ENCODE measurements at regions not wholly inside any gene's neighbourhood (a gene's known extent, or its start where the extent isn't known, plus 50 kb on each side); places are given as distances from the start of the nearest gene placed in this dataset.
"Not testable (repeated sequence)": the region's sequence is repeated elsewhere in the genome, so short reads cannot be mapped to it uniquely, and the experiment has no call there.

DNA sequence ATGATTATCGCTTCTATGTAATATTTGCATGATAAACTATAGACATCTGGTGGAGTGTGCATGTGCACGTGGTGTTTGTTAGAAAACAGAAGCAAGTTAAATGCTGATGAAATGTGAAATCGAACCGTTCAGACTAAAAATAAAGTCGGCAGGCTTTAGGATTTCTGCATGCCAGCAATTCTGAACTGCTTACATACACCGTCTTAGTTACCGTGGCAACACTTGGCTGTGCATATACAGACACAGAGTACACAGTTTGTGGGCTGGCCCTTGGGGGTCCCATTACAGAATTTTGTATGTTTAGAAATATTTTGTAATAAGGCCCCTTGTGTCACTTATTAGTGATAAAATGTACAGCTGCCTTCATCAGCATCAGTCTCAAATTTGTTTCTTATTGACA is 605.5 kb downstream of the RBFOX1 start:
- no peak for DNase-seq

DNA sequence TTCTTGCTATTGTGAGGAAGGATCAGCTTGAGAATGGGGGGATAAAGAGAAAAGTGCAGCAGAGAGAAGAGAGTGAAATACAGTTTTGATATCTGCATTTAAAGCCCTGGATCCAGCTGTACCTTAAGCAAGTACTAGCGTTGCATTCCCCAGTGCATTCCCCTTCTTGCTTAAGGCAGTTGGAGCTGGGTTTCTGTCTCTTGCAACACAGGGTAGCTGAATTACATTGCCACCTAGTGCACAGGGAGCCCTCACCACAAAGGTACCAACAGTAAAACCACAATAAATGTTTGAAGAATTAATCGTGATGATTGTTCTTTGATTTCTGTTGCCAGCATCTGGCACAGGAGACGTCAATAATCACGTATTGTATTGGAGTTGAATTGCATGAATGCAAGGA is 588.7 kb downstream of the RBFOX1 start:
- DNase-seq: peak; percentile 7

DNA sequence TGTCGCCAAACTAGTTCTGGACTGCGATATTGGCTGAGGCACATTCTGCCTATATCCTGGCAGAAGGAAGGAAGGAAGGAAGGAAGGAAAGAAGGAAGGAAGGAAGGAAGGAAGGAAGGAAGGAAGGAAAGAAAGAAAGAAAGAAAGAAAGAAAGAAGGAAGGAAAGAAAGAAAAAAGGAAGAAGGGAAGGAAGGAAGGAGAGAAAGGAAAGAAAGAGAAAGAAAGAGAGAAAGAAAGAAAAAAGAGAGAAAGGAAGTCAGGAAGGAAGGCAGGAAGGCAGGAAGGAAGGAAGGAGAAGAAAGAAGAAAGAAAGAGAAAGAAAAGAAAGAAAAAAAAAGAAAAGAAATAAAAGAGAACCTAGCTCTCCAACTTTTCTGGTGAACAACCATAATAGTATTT is 587.1 kb downstream of the RBFOX1 start:
- DNase-seq: no peak

DNA sequence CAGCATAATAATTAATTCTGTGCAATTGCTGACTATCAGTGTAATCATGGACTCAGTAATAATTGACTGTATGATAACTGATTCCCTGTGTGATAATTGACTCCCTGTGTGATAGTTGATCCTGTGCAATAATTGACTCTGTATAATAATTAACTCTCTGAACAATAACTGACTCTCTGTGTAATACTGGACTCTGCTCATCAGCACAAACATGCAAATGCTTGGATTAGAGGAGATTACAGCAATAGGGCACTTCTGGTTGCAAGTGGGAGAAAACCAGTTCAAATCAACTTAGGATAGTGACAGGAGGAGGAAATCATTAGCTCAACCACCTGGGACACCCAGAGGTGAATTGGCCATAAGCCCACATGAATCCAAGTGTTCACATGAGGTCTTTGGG is 582.1 kb downstream of the RBFOX1 start:
- peak; percentile 6 for DNase-seq

DNA sequence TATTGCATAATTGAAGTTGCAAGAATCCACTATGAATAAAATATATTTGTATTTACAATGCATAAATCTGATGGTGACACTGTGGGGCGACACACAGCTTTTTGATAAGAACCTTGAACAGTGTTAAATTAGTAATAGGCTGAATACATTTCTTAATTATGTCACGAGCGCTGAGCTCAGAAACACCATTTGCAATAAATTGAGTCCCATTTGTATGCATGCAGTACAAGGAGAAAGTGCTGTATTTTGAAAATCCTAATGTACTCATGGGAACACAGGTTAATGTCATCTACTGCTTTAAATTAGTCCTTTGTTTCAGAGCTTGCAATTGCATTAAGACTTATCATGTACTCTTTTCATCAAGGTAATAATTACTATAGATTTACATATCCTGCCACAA is 579.5 kb downstream of the RBFOX1 start:
- DNase-seq: no peak

DNA sequence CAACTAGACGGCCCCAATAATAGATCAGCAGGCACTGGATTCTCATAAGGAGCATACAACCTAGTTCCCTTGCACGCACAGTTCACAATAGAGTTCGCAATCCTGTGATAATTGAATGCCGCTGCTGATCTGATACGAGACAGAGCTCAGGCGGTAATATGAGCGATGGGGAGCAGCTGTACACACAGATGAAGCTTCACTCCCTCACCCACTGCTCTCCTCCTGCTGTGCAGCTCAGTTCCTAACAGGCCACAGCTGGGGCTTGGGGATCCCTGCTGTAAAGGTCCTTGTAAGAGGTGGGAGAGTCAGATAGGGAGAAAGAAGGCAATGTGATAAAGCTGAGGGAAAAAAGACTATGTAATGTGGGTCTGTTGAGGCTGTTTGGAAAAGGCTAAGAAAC is 577.5 kb downstream of the RBFOX1 start:
- DNase-seq: peak; percentile 80

DNA sequence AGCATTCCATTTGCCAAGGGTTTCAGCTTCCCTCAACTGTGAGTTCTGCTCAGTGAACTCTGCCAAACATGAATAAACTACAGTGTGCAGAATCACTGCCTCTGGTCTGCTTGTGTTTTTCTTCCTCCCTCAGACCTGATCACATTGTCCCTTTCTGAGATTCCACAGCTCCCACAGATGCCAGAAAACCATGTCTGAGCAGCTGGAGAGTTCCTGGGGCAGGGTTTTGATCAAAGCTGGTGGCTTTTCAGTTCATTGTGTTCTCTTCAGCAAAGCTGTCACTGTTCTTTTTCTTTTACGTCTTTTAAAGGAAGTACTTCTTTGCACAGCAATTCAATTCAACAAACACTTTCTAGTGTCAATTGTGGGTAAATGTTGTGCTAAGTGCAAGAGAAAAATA is 555.8 kb downstream of the RBFOX1 start:
- DNase-seq: no peak

DNA sequence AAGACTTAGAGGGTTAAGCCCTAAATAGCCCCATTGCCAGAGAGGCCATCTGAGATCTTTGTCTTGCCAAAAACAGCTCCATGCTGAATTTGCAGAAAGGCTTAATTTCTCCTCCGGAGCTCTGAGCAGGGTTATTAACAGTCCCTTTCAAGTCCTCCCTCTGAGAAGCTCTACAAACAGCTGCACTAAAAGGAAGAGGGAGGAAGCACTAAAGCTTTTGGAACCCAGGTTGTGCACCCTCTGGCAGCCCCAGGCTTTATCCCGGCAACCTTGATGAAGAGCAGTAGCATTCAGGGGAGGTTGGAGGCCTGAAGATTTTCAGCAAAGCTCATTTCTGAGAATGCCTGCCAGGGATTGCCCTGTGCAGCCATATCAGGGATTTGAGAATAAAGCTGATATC is 554.7 kb downstream of the RBFOX1 start:
- DNase-seq: no peak

DNA sequence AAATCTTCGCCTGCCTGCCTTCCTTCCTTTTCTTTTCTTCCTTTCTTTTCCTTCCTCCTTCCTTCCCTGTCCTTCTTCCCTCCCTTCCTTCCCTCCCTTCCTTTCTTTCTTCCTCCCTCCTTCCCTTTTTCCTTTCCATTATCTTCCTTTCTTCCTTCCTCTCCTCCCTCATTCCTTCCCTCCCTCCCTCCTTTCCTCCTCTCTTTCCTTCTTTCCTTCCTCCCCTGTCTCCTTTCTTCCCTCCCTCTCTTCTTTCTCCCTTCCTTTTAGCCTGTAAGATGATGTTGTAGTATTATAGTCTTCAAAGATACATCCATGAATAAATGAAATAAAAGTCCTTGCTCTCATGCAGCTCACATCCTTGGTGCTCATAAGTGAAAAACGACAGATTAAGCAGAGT is 539.3 kb downstream of the RBFOX1 start:
- DNase-seq: no peak

DNA sequence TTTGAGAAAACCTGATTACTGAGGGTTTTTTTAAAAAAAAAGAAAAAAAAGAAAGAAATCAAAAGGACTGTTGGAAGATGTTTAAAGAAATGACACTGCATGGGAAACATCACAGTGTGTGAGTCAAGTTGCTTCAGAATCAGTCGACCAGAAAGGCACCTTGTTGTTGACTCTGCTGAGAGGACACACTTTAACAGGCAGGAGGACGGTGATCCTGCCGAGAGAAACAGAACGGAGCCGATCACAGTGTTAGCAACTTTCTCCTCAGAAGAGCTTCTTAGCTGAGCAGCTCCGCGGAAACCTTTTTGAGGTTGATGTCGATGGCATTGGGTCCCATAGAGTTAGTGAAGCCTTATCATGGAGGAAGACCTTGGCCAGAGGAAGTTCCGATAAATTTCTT is 538.7 kb downstream of the RBFOX1 start:
- no peak for DNase-seq

DNA sequence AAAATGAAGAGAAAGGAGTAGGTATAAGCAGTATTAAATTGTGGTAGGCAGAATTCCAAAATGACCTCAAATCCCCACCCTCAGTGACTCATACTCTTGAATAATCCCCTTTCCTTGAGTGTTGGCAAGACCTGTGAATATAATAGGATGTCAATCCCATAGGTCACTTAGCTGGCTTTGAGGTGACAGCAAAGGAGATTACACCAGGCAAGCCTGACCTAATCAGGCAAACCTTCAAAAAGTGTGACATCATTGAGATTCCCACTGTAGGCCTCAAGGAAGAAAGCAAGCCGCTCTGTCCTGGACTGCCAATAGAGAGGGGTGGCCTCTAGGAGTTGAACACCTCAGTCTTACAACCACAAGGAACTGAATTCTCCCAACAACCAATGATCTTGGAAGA is 535.2 kb downstream of the RBFOX1 start:
- DNase-seq: no peak

DNA sequence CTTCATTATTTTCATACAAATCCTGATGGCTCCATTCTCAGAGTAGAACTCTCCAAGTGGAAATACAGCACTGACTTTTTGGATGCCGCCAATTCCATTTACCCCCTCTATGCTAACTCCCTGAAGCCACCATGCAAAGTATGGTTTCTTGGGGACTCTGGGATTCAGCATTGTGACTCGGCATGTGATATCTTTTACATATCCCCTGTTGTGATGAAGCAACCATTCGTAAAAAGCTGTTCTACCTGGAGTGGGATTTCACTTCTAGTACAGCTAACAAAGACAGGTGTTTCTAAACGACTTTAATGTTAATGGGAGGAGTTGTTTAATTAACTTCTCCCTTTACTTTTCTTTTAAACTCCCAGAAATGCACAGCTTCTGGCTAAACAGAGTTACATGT is 533.5 kb downstream of the RBFOX1 start:
- DNase-seq: no peak

DNA sequence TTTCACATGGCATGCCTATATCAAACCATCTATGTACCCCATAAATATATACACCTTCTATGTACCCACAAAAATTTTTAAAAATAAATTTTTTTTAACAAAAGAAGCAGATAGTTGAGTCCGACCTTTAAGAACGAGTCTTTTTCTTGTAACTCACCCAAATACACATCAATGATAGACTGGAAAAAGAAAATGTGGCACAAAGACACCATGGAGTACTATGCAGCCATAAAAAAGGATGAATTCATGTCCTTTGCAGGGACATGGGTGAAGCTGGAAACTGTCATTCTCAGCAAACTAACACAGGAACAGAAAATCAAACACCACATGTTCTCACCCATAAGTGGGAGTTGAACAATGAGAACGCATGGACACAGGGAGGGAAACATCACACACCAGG is 532.7 kb downstream of the RBFOX1 start:
- not testable (repeated sequence) for DNase-seq

DNA sequence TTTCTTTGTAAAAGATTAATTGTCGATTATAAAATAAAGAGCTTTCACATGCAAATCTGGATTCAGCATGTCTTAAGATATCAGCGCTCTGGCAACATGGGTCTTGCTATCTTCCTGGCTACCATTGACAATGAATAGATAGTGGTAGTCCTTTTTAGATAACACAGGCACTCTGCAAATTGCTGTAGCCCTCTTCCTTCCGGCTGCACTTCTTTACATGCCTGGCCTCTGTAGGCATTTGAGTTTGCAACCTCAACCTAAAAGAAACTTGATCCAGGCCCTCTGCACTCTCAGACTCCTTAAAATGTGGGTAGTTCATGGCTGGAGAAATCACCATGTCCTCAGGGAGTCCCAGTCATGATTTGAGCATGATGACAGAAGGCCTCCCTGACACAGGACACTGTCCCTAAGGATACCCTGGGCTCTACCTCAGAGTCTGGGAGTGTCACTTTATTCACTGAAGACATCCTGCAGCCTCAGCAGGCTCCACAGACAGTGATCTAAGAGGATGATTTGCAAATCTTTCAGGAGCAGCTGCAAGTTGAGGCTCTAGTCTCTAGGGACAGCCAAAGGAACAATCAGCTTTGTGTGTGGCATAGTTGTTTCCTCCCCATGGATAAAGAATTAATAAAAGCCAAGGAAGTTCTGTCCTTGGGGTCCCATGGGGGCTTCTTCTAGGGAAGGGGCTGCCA is 529.4 kb downstream of the RBFOX1 start:
- no peak for DNase-seq

DNA sequence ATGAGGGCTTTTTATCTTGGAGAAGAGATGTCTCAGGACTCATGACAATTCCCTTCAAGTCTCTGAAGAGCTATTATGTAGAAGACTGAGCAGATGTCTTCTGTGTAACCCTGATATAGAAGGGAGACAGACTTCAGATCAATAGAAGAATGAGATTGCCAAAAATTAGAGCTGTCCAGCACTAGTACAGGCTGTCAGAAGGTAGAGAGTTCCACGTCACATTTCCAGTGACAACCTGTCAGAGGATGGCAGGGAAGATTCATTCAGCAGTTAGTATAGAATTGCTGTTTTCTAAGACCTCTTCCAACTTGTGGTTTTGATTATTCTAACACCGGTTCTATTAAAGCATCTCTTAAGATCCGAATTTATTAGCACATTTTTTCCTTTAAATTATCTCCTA is 520.6 kb downstream of the RBFOX1 start:
- no peak for DNase-seq

DNA sequence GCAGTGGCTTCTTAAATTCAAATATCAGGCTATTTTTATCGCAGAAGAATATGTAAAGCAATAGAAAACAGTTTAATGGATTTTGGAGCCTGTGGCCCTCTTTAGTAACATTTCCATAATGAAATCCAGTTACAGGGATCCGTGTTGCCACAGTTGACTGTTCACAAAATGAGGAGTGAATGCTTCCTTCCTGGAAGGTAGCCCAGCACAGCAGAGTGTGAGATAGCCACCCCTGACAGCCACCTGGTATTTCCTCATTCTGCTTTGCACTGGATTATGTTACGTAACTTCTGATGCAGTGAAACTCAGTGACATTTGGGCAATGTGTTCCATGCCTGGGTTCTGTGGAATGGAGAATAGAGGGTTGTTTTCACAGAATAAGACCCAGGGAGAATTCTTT is 517.2 kb downstream of the RBFOX1 start:
- DNase-seq: no peak

DNA sequence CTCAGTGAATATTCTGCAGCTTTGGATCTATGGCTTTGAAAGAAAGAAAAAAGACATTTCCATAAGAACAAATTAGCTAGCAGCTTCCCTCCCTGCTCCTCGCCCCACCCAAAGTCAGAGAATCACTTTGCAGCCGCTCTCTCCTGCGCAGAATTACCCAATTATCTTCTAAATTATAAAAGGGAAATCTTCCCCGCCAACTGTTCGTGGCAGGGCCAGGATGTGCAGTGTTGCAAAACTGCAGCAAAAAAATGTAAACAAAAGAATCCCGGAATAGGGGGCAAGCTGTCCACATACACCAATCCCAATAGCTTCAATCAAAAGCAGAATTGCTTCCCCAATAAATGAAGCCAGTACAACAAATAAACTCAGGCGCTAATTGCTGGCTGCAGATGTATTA is 510.6 kb downstream of the RBFOX1 start:
- DNase-seq: peak; percentile 35

DNA sequence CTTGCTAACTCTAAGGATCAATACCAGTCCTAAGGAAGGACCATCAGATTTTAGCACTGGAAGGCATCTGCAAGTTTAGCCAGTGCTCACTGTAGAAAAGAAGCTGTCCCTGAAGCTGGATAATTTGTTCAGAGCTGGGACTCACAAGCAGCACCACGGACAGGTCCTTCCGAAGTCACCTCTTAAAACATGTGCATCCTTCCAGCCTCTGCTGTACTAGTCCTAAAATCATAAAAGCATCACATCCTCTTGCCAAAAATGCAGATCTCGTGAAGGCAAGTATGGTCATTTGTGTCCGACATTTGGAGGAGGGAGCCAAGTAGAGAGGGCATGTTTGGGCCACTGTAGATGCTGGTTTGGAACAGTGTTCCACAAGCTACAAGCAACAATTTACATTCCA is 506.9 kb downstream of the RBFOX1 start:
- no peak for DNase-seq

DNA sequence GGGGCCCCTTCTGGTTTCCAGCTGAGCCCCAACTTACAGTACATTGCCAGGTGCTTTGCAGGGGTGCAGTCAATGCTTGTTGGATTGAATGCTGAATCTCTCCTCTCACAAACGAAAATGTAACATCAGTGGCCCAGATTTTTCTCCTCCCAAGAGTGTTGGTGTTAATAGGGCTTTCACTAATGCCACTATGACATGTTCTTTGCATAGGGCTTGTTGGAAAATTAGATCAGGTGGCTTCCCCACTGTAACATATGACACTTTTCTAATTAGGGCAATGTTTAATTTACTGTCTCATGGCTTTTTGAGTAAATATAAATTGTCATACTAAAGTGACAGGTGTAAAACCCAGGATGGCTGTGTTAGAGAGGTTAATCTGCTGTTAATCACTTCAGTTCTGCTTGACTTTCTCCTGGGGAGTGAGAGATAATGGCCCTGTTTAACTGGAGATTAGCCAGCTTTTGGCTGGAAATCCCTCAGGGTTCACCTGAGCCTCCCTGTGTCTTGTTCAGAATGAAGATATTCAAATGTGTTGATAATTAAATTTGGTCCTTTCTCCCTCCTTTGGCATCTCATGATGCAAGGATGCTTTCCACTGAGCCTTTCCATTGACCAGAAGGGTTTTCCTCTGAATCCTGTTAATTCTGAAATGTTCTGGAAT is 502.3 kb downstream of the RBFOX1 start:
- peak; percentile 70 for DNase-seq

DNA sequence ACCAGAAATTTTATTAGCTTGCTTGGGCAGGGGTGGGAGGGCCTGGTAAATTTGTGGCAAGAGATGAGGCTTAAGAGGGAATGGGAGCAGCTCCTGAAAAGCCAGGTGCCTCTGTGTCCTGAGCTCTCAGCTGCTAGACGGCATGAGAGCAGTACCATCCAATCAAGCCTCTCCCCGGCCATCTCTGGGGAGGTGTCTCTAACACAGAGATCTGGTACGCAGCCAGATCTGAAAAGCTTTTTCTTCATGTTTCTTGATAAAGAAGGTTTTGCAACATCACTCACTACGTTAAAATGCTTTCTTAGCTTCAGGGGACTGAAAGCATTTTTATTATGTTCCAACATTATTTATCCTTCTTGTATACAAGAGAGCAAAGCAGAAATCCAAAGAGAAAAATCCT is 488.2 kb downstream of the RBFOX1 start:
- DNase-seq: no peak

DNA sequence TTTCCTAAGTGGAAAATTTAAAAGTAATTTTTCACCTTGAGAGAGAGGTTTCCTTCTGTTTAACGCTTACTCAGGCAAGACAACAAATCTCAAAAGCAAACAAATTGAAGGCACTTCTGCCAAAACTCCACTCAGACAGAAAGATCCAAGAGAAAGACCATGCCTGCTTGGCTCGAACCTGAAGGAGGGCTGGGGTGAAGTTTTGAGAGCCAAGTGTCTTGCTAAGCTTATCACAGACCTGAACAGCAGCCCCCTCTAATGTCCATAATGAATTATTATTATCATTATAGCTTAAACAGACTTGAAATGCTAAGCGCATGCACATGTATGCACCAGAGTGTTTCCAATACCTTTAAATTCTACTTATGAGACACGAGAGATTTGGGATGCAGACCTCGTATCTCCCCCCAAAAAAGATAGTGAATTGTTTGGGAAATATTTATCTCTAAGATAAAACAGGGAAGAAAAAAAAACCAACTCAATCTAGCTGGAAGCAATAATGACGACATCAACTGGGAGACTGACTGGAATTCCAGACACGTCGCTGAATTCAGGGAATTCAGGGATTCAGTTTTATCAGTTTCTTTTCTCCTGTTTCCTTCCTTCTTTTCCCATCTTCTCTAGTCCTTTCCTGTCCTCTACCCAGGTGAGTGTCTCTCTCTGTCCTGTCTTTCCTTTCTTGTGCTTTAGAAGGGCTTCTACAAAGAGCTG is 473.2 kb downstream of the RBFOX1 start:
- no peak for DNase-seq

DNA sequence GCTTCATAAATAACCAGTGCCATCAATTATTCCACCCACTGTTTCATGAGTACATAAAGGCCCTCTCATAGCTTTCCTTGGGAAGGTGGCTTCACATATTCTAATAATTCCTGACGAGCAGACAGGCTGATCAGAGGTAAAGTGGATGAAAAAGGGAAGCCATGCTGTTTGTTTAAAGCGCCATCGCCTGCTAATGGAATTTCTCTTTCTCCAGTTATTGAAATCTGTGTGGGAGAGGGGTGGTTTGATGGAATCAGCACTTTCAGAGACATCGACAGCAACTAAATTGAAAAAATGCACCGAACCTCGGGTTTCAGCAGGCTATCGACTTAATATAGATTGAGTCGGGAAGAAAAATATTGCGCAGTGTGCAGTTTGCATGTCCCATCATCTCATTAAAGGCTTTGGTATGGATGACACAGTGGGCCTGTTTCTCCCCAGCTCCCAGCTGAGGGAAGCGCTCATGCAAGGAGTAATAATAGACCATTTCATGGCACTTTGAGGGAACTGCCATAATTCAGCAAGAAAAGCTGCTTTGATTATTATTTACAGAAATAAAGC is 472.1 kb downstream of the RBFOX1 start:
- DNase-seq: no peak

DNA sequence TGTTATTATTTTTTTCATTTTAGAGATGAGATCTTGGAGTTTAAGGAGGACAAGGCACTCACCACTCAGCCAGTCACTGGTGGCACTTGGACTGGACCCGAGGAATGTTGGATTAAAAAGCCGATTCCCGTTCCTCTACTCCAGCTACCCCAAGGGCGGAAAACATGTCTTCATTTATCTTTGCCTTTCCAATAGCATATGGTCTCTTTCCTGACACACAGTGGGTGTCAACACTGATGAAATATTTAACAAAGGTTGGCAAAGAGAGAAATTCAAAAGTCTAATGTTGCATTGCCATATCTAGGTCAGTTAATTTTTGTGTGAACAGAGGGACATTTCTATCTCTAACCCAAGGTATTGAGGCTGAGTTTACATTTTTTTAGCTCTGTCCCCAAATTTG is 459.7 kb downstream of the RBFOX1 start:
- no peak for DNase-seq

DNA sequence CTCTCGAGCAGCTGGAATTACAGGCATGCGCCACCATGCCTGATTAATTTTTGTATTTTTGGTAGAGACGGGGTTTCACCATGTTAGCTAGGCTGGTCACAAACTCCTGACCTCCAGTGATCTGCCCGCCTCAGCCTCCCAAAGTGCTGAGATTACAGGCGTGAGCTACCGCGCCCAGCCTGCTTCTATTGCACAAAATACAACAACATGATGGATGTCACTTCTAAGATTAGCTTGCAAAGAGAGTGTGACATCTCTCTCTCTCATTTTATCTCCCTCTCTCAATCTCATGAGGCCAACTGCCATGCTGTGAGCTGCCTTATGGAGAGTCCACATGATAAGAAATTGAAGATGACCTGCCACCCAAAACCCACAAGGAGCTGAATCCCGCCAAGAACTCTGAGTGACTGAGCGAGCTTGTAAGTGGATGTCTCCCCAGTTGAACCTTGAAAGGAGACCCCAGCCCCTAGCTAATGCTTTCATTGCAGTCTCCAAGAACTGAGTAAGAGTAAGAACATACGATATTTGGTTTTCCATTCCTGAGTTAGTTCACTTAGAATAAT is 458.5 kb downstream of the RBFOX1 start:
- DNase-seq: no peak
